ENCODE measurements at regions not wholly inside any gene's neighbourhood (a gene's known extent, or its start where the extent isn't known, plus 50 kb on each side); places are given as distances from the start of the nearest gene placed in this dataset.

DNA sequence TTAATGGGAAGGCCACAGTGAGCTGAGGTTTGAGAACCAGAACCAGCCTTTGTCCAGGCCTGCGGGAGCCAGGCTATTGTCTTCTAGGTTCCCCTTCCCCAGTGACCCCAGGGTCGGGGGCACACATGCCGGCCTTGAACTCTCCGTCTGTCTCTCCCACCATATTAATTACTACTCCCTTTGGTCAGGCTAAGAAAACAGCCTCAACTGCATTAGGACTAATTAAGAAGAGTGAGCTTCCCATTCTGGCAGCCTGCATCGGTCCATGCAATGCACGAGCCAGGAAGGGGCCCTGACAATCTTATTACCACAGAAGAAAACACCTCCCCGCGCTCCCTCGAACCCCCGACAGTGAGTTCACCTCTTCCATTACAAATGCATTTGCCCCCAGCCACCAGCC is 380.2 kb upstream of the ZFHX3 start:
- Histone ChIP-seq H3K9me3 (ENCODE audit: control insufficient read depth, low read length) (no peaks in the 10 kb centered on the region), H3K36me3 (ENCODE audit: control insufficient read depth, insufficient read depth, low read length, severe bottlenecking) (no peaks in the 10 kb centered on the region), H3K27me3 (replicated peaks; ENCODE audit: control insufficient read depth, insufficient read depth, low read length) (no peaks in the 10 kb centered on the region), H3K4me1 (ENCODE audit: control insufficient read depth, insufficient read depth, low read length) (no peaks in the 10 kb centered on the region), H3K4me3 (ENCODE audit: low read length) (no peak overlapping the region), H3K9ac (ENCODE audit: low read length) (no peak overlapping the region)
- DNase-seq (ENCODE audit: low read depth): no peak

DNA sequence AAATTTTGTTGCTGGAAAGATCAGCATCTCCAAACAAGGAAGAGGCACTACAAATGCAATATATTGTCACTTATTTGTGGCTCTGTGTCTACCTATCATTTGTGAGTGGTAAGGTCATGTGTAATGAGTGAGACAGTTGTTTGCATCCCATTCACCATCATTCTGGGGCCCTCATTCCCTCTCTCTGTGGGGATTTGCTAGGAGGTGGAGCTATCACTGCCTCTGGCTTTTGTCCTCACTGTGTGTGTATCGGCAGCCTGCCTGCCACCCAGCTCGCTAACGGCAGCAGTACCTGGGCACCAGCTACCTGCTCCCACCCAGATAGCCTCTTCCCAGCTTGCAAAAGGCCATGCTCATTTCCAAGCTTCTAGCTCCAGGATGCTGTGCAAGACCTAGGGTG is 379.2 kb upstream of the ZFHX3 start:
- Histone ChIP-seq H3K36me3 (ENCODE audit: control insufficient read depth, insufficient read depth, low read length, severe bottlenecking) (no peaks in the 10 kb centered on the region), H3K27me3 (replicated peaks; ENCODE audit: control insufficient read depth, insufficient read depth, low read length) (no peaks in the 10 kb centered on the region), H3K4me1 (ENCODE audit: control insufficient read depth, insufficient read depth, low read length) (no peaks in the 10 kb centered on the region), H3K9ac (ENCODE audit: low read length) (no peak overlapping the region), H3K4me3 (ENCODE audit: low read length) (no peak overlapping the region), H3K9me3 (ENCODE audit: control insufficient read depth, low read length) (no peaks in the 10 kb centered on the region)
- no peak for DNase-seq (ENCODE audit: low read depth)

DNA sequence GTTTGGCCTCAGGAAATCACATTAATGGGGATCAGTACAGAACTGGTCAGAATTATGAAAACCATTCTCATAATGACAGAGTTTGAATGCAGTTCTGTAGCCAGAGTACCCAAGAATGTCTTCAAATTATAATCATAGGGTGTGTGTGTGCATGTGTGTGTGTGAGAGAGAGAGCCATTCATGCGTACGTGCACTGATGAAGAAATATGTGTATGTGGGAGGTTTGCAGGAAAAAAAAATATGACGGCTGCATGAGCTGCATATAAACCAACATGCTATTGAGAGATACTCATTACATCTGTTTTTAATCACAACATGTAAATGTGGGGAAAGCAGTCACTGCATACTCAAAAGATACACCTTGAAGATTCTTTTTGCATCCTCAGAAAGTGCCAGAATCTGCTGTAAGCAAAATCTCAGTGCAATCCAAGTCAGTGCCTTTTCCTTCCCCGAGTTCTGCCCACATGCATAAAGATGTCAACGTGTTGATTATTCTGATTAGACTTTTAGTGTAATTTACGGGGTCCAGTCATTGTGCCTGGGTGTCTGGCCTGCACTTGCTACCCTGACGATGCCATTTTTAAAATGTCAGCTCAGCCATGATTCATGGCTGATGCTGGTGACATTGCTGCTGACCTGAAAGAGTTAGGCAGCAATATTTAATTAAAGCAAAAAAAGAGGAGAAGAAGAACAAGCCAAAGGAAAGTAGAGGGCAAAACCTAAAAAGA is 378.7 kb upstream of the ZFHX3 start:
- H3K4me3 ChIP-seq (ENCODE audit: low read length): no peak overlapping the region
- no peaks in the 10 kb centered on the region for H3K4me1 ChIP-seq (ENCODE audit: control insufficient read depth, insufficient read depth, low read length)
- DNase-seq (ENCODE audit: low read depth): peak; percentile 2

DNA sequence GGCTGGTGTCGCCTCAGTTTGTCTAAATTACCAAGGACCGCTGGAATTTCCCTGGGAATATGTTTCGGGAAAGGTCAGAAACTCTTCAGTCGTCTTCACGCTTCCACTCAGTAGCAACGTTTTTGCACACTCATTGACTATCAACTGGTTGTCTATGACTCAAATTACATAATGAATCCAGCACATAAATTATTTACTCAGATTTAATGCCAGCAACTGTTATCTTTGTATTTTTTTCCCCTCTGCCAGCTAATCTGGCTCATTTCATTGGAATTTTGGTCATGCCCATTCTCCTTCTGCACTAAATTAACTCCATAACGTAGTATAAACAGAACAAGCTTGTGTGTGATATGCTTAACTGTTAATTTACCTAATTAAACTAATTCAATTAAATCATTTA is 372.7 kb upstream of the ZFHX3 start:
- Histone ChIP-seq H3K9me3 (ENCODE audit: control insufficient read depth, low read length) (no peaks in the 10 kb centered on the region), H3K4me1 (ENCODE audit: control insufficient read depth, insufficient read depth, low read length) (no peaks in the 10 kb centered on the region), H3K9ac (ENCODE audit: low read length) (no peak overlapping the region), H3K27me3 (replicated peaks; ENCODE audit: control insufficient read depth, insufficient read depth, low read length) (no peaks in the 10 kb centered on the region), H3K36me3 (ENCODE audit: control insufficient read depth, insufficient read depth, low read length, severe bottlenecking) (no peaks in the 10 kb centered on the region), H3K4me3 (ENCODE audit: low read length) (no peak overlapping the region)
- peak; percentile 17 for DNase-seq (ENCODE audit: low read depth)

More for the DNA sequence above, 378.7 kb upstream of the ZFHX3 start:
- H3K9ac ChIP-seq (ENCODE audit: low read length): no peak overlapping the region
- no peaks in the 10 kb centered on the region for H3K9me3 ChIP-seq (ENCODE audit: control insufficient read depth, low read length)
- no peaks in the 10 kb centered on the region for H3K36me3 ChIP-seq (ENCODE audit: control insufficient read depth, insufficient read depth, low read length, severe bottlenecking)
- H3K27me3 ChIP-seq (replicated peaks; ENCODE audit: control insufficient read depth, insufficient read depth, low read length): no peaks in the 10 kb centered on the region

DNA sequence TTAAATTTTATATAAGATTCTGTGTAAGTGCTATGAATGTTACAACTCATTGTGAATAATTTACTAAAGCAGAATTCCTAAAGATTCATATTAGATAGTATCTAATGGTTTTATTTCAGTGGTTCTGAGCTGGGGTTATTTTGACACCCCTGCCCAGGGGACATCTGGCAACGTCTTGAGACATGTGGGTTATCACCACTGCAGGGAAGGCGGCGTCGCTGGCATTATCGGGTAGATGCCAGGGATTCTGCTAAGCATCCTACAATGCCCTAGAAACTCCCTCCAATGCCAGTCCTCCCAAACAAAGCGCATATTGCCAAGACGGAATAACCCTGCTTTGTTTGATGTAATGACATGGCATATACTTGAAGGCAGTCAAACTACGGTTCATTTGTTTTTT is 372.3 kb upstream of the ZFHX3 start:
- Histone ChIP-seq H3K9ac (ENCODE audit: low read length) (no peak overlapping the region), H3K9me3 (ENCODE audit: control insufficient read depth, low read length) (no peaks in the 10 kb centered on the region), H3K27me3 (replicated peaks; ENCODE audit: control insufficient read depth, insufficient read depth, low read length) (no peaks in the 10 kb centered on the region), H3K4me3 (ENCODE audit: low read length) (no peak overlapping the region), H3K4me1 (ENCODE audit: control insufficient read depth, insufficient read depth, low read length) (no peaks in the 10 kb centered on the region), H3K36me3 (ENCODE audit: control insufficient read depth, insufficient read depth, low read length, severe bottlenecking) (no peaks in the 10 kb centered on the region)
- no peak for DNase-seq (ENCODE audit: low read depth)

GRCh38 chr16:73418691-73419090 is 370.8 kb upstream of the ZFHX3 start:
- Histone ChIP-seq H3K27me3 (replicated peaks; ENCODE audit: control insufficient read depth, insufficient read depth, low read length) (no peaks in the 10 kb centered on the region), H3K36me3 (ENCODE audit: control insufficient read depth, insufficient read depth, low read length, severe bottlenecking) (no peaks in the 10 kb centered on the region), H3K4me3 (ENCODE audit: low read length) (no peak overlapping the region), H3K9me3 (ENCODE audit: control insufficient read depth, low read length) (no peaks in the 10 kb centered on the region), H3K9ac (ENCODE audit: low read length) (no peak overlapping the region), H3K4me1 (ENCODE audit: control insufficient read depth, insufficient read depth, low read length) (no peaks in the 10 kb centered on the region)
- peak; percentile 14 for DNase-seq (ENCODE audit: low read depth)

DNA sequence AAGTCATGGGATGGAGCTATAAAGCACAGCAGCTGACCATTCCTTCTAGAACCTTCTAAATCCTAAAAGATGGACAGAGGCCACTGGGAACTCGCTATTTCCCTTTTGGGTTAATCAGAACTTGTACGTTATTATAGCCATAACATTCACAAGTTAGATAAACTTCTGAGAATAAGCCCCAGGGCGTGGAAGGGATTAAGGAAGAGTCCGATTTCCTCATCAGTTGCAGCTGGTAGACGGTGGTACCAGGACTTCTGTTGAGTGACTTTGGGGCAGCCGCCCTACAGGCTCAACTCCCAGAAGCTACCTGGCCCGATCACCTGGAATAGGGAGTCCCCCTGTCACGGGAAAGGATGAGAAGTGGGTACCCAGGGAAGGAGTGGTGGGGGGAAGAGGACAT is 370.1 kb upstream of the ZFHX3 start:
- peak; percentile 8 for DNase-seq (ENCODE audit: low read depth)
- Histone ChIP-seq H3K36me3 (ENCODE audit: control insufficient read depth, insufficient read depth, low read length, severe bottlenecking) (no peaks in the 10 kb centered on the region), H3K4me1 (ENCODE audit: control insufficient read depth, insufficient read depth, low read length) (no peaks in the 10 kb centered on the region), H3K9me3 (ENCODE audit: control insufficient read depth, low read length) (no peaks in the 10 kb centered on the region), H3K27me3 (replicated peaks; ENCODE audit: control insufficient read depth, insufficient read depth, low read length) (no peaks in the 10 kb centered on the region), H3K9ac (ENCODE audit: low read length) (no peak overlapping the region), H3K4me3 (ENCODE audit: low read length) (no peak overlapping the region)

GRCh38 chr16:73415286-73415685 is 367.4 kb upstream of the ZFHX3 start:
- Histone ChIP-seq H3K4me3 (ENCODE audit: low read length) (no peak overlapping the region), H3K36me3 (ENCODE audit: control insufficient read depth, insufficient read depth, low read length, severe bottlenecking) (no peaks in the 10 kb centered on the region), H3K9ac (ENCODE audit: low read length) (no peak overlapping the region)

DNA sequence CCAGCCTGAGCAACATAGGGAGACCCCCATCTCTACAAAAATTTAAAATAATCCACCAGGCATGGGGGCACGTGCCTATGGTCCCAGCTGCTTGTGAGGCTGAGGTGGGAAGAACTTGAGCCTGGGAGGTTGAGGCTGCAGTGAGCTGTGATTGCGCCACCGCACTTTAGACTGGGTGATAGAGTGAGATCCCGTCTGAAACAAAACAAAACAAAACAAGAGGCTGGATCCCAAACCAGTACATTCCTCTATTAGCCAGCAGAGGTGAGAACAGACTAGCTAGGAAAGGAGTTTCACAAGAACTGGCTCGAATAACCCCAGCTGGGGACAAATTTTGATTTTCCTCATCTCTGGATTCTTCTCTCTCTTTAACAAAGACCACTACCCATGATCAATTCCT is 366.7 kb upstream of the ZFHX3 start:
- Histone ChIP-seq H3K9me3 (ENCODE audit: control insufficient read depth, low read length) (no peaks in the 10 kb centered on the region), H3K9ac (ENCODE audit: low read length) (no peak overlapping the region), H3K36me3 (ENCODE audit: control insufficient read depth, insufficient read depth, low read length, severe bottlenecking) (no peaks in the 10 kb centered on the region), H3K27me3 (replicated peaks; ENCODE audit: control insufficient read depth, insufficient read depth, low read length) (no peaks in the 10 kb centered on the region), H3K4me1 (ENCODE audit: control insufficient read depth, insufficient read depth, low read length) (no peaks in the 10 kb centered on the region), H3K4me3 (ENCODE audit: low read length) (no peak overlapping the region)
- DNase-seq (ENCODE audit: low read depth): no peak

More at GRCh38 chr16:73415286-73415685, 367.4 kb upstream of the ZFHX3 start:
- no peak for DNase-seq (ENCODE audit: low read depth)
- Histone ChIP-seq H3K4me1 (ENCODE audit: control insufficient read depth, insufficient read depth, low read length) (no peaks in the 10 kb centered on the region), H3K27me3 (replicated peaks; ENCODE audit: control insufficient read depth, insufficient read depth, low read length) (no peaks in the 10 kb centered on the region), H3K9me3 (ENCODE audit: control insufficient read depth, low read length) (no peaks in the 10 kb centered on the region)

DNA sequence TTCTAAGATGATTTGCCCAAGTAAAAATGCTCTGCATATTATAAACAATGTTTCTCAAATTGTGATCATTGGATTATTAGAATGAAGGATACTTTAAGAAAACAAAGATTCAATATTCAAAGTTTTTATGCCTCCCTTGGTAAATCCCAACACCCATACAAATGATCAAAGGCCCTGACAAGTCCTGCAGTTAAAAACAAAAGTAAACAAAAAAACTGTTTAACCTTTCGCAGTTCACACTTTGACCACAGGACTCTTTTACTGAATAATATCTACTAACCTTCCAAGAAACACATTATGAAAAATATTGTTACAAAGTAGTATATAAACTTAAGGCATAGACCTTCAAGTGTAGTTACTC is 365.9 kb upstream of the ZFHX3 start:
- Histone ChIP-seq H3K36me3 (ENCODE audit: control insufficient read depth, insufficient read depth, low read length, severe bottlenecking) (no peaks in the 10 kb centered on the region), H3K27me3 (replicated peaks; ENCODE audit: control insufficient read depth, insufficient read depth, low read length) (no peaks in the 10 kb centered on the region), H3K4me1 (ENCODE audit: control insufficient read depth, insufficient read depth, low read length) (no peaks in the 10 kb centered on the region), H3K9me3 (ENCODE audit: control insufficient read depth, low read length) (no peaks in the 10 kb centered on the region), H3K9ac (ENCODE audit: low read length) (no peak overlapping the region), H3K4me3 (ENCODE audit: low read length) (no peak overlapping the region)
- DNase-seq (ENCODE audit: low read depth): no peak

DNA sequence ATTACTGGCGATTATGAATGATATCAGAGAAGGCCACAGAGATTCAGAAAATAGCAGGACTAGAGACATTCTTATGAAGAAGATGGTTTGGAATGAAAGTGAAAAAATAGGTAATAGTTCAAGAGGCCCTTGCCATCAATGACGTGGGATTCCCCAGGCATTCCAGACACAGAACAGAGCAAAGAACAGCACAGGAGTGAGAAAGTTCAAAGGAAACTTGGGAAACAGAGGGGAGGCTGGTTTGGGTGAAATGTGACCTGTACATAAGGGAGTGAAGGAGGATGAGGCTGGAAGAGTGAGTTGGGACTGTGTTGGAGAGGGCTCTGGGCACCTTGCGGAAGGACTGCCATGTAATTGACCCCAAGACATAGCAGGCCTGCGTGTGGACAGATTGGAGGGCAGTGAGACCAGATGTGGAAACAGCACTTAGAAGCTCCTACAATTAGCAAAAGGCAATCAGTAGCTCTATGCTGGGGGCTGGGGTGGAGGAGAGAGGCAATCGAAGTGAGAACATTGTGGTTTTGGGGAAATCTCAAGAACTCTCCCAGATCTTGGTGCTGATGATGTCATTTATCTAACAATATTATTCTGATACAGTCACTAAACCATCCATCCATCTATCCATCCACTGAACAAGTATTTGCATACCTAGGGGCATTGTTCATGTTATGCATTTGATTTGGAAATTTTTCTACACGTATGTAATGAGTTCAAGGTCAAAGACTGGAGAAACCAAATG is 365.3 kb upstream of the ZFHX3 start:
- Histone ChIP-seq H3K4me3 (ENCODE audit: low read length) (no peak overlapping the region), H3K9me3 (ENCODE audit: control insufficient read depth, low read length) (no peaks in the 10 kb centered on the region), H3K36me3 (ENCODE audit: control insufficient read depth, insufficient read depth, low read length, severe bottlenecking) (no peaks in the 10 kb centered on the region), H3K4me1 (ENCODE audit: control insufficient read depth, insufficient read depth, low read length) (no peaks in the 10 kb centered on the region), H3K9ac (ENCODE audit: low read length) (no peak overlapping the region), H3K27me3 (replicated peaks; ENCODE audit: control insufficient read depth, insufficient read depth, low read length) (no peaks in the 10 kb centered on the region)
- no peak for DNase-seq (ENCODE audit: low read depth)

Data from adipocyte (in vitro differentiated cells).